GM12873 (cell line): ENCODE measurements at regions not wholly inside any gene's neighbourhood (a gene's known extent, or its start where the extent isn't known, plus 50 kb on each side); places are given as distances from the start of the nearest gene placed in this dataset.

Experiments
- TF ChIP-seq, protein P1 (sequence below): IDR thresholded peaks from 2 replicates; pipeline ENCODE4 v1.5.1; 2012; ENCODE audit warnings: low read depth, mild to moderate bottlenecking, moderate library complexity, low read length, control low read depth; ENCODE audit not compliant: insufficient read depth; ENCODE audit errors: missing control alignments

DNA sequence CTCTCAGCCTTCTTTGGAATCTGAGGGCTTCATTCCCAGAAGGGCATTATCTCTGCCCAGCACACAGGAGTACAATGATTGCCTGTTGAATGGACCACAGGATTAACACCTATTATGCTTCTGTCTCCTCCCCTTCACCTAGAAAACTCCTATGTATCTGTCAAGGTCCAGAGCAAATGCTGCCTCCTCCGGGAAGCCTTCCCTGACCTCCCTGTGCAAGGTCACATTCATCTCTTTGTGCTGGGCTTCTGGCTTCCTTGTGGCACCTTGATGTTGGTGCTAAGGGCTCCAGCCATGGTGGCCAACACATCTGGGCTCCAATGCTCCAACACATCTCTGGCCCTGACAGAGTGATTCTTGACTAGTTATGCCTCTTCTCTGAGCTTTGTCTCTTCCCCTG, 49.9 kb upstream of the ATP2B2 start:
- TF ChIP-seq, protein P1, sequence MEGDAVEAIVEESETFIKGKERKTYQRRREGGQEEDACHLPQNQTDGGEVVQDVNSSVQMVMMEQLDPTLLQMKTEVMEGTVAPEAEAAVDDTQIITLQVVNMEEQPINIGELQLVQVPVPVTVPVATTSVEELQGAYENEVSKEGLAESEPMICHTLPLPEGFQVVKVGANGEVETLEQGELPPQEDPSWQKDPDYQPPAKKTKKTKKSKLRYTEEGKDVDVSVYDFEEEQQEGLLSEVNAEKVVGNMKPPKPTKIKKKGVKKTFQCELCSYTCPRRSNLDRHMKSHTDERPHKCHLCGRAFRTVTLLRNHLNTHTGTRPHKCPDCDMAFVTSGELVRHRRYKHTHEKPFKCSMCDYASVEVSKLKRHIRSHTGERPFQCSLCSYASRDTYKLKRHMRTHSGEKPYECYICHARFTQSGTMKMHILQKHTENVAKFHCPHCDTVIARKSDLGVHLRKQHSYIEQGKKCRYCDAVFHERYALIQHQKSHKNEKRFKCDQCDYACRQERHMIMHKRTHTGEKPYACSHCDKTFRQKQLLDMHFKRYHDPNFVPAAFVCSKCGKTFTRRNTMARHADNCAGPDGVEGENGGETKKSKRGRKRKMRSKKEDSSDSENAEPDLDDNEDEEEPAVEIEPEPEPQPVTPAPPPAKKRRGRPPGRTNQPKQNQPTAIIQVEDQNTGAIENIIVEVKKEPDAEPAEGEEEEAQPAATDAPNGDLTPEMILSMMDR = no peak

DNA sequence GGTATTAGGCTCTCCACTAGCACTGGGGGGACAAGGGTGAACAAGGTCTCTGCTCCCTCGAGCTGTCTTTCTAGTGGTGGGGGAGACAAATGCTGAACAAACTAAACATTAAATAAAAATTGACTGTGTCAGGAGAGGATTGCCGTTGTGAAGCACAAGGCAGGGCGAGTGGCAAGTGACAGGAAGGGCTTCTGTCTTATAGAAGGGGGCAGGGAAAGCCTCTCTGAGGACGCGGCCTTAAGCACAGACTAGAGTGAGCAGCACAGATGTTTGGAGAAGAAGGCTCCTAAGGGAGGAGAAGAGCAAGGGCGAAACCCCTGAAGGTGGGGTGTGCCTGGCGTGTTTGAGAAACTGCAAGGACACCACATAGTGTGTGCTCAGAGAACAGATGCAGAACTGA, 50.9 kb upstream of the ATP2B2 start:
- TF ChIP-seq, protein P1 = no peak

DNA sequence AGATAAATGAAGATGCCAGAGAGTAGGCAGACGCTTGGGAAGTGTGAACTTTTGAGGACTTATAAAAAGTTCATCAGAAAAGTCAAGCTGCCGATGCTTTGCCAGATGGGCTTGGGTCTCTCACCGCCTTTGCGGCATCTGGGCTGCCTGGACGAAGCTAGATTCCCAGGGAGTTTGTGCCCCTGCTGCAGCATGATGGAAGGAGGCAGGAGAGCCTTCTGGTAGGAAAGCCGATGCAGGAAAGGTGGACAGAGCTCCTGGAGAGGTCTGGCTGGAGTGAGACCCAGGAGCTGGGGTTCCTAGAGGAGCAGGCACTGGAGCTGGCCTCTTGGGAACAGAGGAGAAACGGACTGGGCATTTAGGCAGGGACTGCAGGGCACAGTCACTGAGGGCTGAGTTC, 51.9 kb upstream of the ATP2B2 start:
- TF ChIP-seq, protein P1 = no peak

DNA sequence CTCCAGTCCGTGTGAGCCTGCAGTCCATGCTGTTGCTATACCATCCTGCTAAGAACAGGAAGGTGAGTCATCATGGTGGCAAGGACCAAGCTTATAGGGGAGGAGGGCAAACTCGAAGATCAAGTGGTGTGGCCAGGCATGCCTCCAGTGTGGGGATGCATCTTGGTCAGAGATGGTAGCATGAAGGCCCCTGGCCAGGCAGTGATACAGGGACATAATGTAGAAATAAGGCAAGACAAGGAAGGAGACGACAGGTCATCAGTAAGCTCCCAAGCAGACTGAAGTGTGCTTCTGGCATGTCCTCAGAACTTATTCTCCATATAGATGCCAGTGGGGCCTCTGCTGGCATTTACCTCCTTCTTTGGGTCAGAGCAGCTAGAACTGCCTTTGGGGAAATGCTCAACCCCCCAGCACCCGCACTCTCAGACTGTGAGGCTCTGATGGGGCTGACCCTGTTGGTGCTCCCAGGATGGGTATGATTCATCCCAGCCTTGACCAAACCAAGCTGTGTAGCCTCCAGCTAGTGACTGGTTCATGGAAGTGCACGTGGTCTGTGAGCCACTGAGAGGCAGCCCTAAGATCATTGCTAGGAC, 52.5 kb upstream of the ATP2B2 start:
- TF ChIP-seq, protein P1 = no peak

DNA sequence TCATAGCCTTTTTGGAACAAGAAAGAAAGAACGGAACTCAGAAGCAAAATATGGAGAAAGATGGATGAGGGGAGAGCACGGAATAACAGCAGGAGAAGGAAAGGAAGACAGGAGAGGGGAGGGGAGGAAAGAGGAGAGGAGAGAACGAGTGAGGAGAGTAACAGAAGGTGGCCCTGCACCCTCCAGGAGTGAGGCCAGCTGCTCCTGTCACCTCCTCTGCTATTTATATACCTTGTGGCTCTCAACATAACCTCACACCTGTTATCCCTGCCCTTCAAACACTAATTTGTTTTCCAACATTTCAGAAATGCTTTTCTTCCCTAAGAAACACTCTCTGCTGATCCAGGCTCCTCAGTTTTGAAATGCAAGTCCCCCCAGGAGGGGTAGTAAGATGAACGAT, 53.4 kb upstream of the ATP2B2 start:
- TF ChIP-seq, protein P1 = no peak

DNA sequence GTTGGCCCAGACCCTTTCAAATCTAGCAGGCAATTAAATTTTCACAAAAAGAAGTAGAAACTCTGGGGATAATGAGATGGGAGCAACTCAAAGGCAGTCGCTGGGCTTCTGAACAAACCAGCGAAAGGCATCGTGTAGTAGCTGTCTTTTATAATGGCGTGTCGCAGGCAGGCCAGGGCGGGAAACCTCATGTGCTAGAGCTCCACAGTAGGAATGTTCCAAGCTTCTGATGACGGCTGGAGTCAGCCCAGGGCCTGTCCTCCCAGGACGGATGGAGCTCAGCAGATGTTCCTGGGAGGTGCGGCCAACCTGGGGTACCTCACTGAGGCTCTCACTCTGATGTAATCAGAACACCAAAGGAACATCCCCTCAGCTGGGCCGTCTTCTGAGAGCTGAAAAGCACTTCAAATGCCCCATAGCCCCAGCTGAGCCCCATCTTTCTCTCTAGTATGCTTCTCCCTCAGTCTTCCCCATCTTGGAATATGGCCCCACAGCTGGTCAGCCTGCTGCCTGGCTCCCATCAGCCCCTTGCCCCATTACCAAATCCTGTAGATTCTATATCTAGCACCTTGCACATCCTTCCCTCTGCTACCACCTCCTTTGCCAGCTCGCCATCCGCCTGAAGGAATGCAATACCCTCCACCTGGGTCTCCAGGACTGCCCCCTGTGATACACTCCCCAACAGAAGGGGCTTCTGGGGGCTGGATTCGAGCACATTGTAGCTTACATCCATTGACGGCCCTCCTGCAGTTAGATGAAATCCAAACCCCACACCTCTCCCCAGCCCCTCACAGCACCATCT, 54.9 kb upstream of the ATP2B2 start:
- TF ChIP-seq, protein P1 = no peak

DNA sequence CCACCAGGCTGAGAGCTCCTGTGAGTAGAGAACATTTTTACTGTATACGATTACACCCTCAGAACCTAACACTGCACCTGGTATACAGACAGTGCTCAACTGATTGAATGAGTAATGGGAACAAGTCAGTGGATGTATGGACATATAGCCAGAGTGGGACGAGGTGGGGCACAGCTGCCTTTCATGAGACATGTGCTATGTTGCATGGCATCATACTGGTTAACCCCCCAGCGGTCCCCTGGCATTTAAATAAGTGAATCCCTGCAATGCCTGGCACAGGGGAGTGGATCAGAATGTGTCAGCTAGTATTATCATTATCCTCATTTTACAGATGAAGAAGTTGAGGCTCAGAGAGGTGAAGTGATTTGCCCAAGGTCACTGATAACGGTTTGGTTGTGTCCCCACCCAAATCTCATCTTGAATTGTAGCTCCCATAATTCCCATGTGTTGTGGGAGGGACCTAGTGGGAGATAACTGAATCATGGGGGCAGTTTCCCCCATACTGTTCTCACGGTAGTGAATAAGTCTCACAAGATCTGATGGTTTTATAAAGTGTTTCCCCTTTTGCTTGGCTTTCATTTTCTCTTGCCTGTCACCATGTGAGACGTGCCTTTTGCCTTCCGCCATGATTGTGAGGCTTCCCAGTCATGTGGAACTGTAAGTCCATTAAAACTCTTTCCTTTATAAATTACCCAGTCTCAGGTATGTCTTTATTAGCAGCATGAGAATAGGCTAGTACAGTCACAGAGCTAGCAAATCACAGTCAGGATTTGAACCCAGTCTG, 56.0 kb upstream of the ATP2B2 start:
- TF ChIP-seq, protein P1 = peak; percentile 14
